Endothelial cell of umbilical vein (primary cell): ENCODE measurements at regions not wholly inside any gene's neighbourhood (a gene's known extent, or its start where the extent isn't known, plus 50 kb on each side); places are given as distances from the start of the nearest gene placed in this dataset.

Source experiments
- BruUV-seq: library from RNA; stranded (reverse); fragments of 400-500 nt; replicated peaks from 2 replicates; lab custom pipeline; 2021; lab: Mats Ljungman, UMichigan
- CTCF ChIA-PET: fragments of 300-600, 350-600 bp; sonication (Branson Sonifier 250); formaldehyde crosslinking; loops from one replicate; lab custom pipeline; 2021; ENCODE audit warnings: antibody characterized with exemption, inconsistent platforms; lab: Charles Lee
- POLR2A ChIA-PET: fragments of 300-600, 350-600 bp; sonication (Branson Sonifier 250); formaldehyde crosslinking; loops from one replicate; lab custom pipeline; 2021; ENCODE audit warnings: antibody characterized with exemption, inconsistent platforms; lab: Charles Lee
- DNase-seq: peaks from one replicate; pipeline ENCODE4 v3.0.0-alpha.2; 2011; ENCODE audit warnings: low read depth, low spot score
- FAIRE-seq: peaks from 2 replicates; lab custom pipeline; 2011; peaks lifted over from hg19 to GRCh38; lab: Jason Lieb, UNC
- H2AFZ ChIP-seq: 2 replicates; pipeline ENCODE4 v1.6.0; 2012; ENCODE audit warnings: low read depth, low read length, control low read depth, inconsistent platforms
- H3K27ac ChIP-seq: 2 replicates; pipeline ENCODE4 v1.5.1; 2011; ENCODE audit warnings: low read depth, mild to moderate bottlenecking, control low read depth, low read length, moderate library complexity; ENCODE audit not compliant: insufficient read depth
- H3K27me3 ChIP-seq, 2 experiments: 2 replicates each; pipeline versions ENCODE4 v1.6.0 to v1.6.1; 2011; ENCODE audit warnings: low read length in 2 of 2, mixed read lengths in 1 of 2; ENCODE audit not compliant: control insufficient read depth in 2 of 2, insufficient read depth in 2 of 2
- H3K36me3 ChIP-seq, 2 experiments: 2 replicates in 1 of 2; 3 replicates in 1 of 2; pipeline ENCODE4 v1.5.1; 2011; ENCODE audit warnings: low read length in 2 of 2, mild to moderate bottlenecking in 1 of 2, moderate library complexity in 1 of 2; ENCODE audit not compliant: control insufficient read depth in 2 of 2, insufficient read depth in 2 of 2; ENCODE audit errors: extremely low read depth in 1 of 2
- H3K4me1 ChIP-seq: 3 replicates; pipeline ENCODE4 v1.5.1; 2011; ENCODE audit warnings: mild to moderate bottlenecking, low read length; ENCODE audit not compliant: control insufficient read depth, insufficient read depth; ENCODE audit errors: extremely low read depth
- H3K4me2 ChIP-seq: 2 replicates; pipeline ENCODE4 v1.6.1; 2011; ENCODE audit warnings: low read length, control low read depth, mixed read lengths; ENCODE audit not compliant: insufficient read depth
- H3K4me3 ChIP-seq, 3 experiments: fragments of 200-600 bp in 1 of 3; sonication (generic), shearing (Covaris generic) in 1 of 3; replicated peaks in 1 of 3; 2 replicates each; pipeline ENCODE4 v1.5.1; 2011 to 2016; ENCODE audit warnings: control low read depth in 3 of 3, low read length in 3 of 3, mild to moderate bottlenecking in 2 of 3, inconsistent platforms in 1 of 3, low read depth in 1 of 3, moderate library complexity in 1 of 3; ENCODE audit not compliant: insufficient read depth in 1 of 3
- H3K79me2 ChIP-seq: 2 replicates; pipeline ENCODE4 v1.6.0; 2012; ENCODE audit warnings: low read length, inconsistent platforms; ENCODE audit not compliant: control insufficient read depth, insufficient read depth
- H3K9ac ChIP-seq: replicated peaks from 2 replicates; pipeline ENCODE3; 2011; ENCODE audit warnings: low read length, control low read depth; ENCODE audit not compliant: insufficient read depth; ENCODE audit errors: extremely low read depth
- H3K9me1 ChIP-seq: replicated peaks from 3 replicates; pipeline ENCODE4 v1.6.0; 2011; ENCODE audit warnings: mild to moderate bottlenecking, low read length; ENCODE audit not compliant: control insufficient read depth, insufficient read depth; ENCODE audit errors: extremely low read depth
- H3K9me3 ChIP-seq: replicated peaks from 2 replicates; pipeline ENCODE4 v1.5.1; 2012; ENCODE audit warnings: low read length, inconsistent platforms; ENCODE audit not compliant: control insufficient read depth, insufficient read depth
- H4K20me1 ChIP-seq: replicated peaks from 2 replicates; pipeline ENCODE3; 2011; ENCODE audit warnings: mild to moderate bottlenecking, low read length; ENCODE audit not compliant: control insufficient read depth, insufficient read depth; ENCODE audit errors: extremely low read depth
- EZH2 ChIP-seq: IDR thresholded peaks from 2 replicates; pipeline ENCODE4 v1.6.1; 2012; ENCODE audit warnings: borderline replicate concordance, low read depth, mild to moderate bottlenecking, moderate library complexity, low read length, inconsistent platforms; ENCODE audit not compliant: severe bottlenecking
- FOS ChIP-seq: IDR thresholded peaks from 2 replicates; pipeline ENCODE4 v1.6.1; 2011; ENCODE audit warnings: mild to moderate bottlenecking, low read length, moderate library complexity, borderline replicate concordance; ENCODE audit not compliant: insufficient read depth
- GATA2 ChIP-seq: IDR thresholded peaks from 2 replicates; pipeline ENCODE4 v1.7.0; 2011; ENCODE audit warnings: low read depth, mild to moderate bottlenecking, moderate library complexity, mixed read lengths, low read length; ENCODE audit not compliant: insufficient read length, insufficient read depth
- JUN ChIP-seq: IDR thresholded peaks from 2 replicates; pipeline ENCODE4 v1.6.1; 2011; ENCODE audit warnings: borderline replicate concordance, low read depth; ENCODE audit not compliant: insufficient read length, insufficient read depth
- MAX ChIP-seq: IDR thresholded peaks from 2 replicates; pipeline ENCODE4 v1.6.1; 2011; ENCODE audit not compliant: insufficient read depth, insufficient read length
- MYC ChIP-seq: IDR thresholded peaks from one replicate; pipeline ENCODE4 v1.6.1; 2011; ENCODE audit warnings: mild to moderate bottlenecking, low read depth, low read length
- POLR2A ChIP-seq: IDR thresholded peaks from 2 replicates; pipeline ENCODE4 v1.6.1; 2012; ENCODE audit warnings: low read depth, mild to moderate bottlenecking, control low read depth, low read length
- POLR2AphosphoS5 ChIP-seq: IDR thresholded peaks from 2 replicates; pipeline ENCODE4 v1.6.1; 2012; ENCODE audit warnings: low read depth, mild to moderate bottlenecking, control low read depth, low read length, moderate library complexity; ENCODE audit not compliant: insufficient read depth
- dilution Hi-C: fragments of 300-500 bp; cut with MboI; formaldehyde crosslinking; loops from one replicate; pipeline ENCODE4 v1.15.0; 2019; ENCODE audit warnings: low sequenced_read_pairs; ENCODE audit not compliant: extremely low pct_ligation_motif_present
- intact Hi-C: fragments of 100-400 bp; cut with micrococcal nuclease; formaldehyde crosslinking; loops from one replicate; pipeline ENCODE4 v1.10.0; 2022
- TF ChIP-seq, protein P1 (sequence below), 2 donors: IDR thresholded peaks; 1 replicate in 1 of 2; 2 replicates in 1 of 2; pipeline ENCODE4 v1.5.1; 2011; ENCODE audit warnings: low read length in 2 of 2, mild to moderate bottlenecking in 2 of 2, moderate library complexity in 2 of 2, control low read depth in 1 of 2, inconsistent platforms in 1 of 2, low read depth in 1 of 2; ENCODE audit not compliant: insufficient read depth in 1 of 2; ENCODE audit errors: extremely low read depth in 1 of 2

GRCh38 chr1:213871179-213871578, 116.6 kb upstream of the PROX1 start:
- BruUV-seq = no TSS peak

More at GRCh38 chr1:213871179-213871578, 116.6 kb upstream of the PROX1 start:
- Histone ChIP-seq H3K9me1 (no peaks in the 10 kb centered on the region), H3K27me3 (no peaks in the 10 kb centered on the region), H3K4me1 (no peaks in the 10 kb centered on the region), H2AFZ (no peak overlapping the region), H3K4me3 (no peak overlapping the region), H3K4me2 (no peak overlapping the region), H3K79me2 (no peaks in the 10 kb centered on the region), H3K9ac (no peak overlapping the region), H3K9me3 (no peaks in the 10 kb centered on the region), H4K20me1 (no peaks in the 10 kb centered on the region), H3K27ac (no peak overlapping the region), H3K36me3 (no peaks in the 10 kb centered on the region)
- TF ChIP-seq MYC (no peak), FOS (no peak), GATA2 (no peak), MAX (no peak), JUN (no peak), EZH2 (no peak), POLR2A (no peak), POLR2AphosphoS5 (no peak)
- TF ChIP-seq, protein P1, sequence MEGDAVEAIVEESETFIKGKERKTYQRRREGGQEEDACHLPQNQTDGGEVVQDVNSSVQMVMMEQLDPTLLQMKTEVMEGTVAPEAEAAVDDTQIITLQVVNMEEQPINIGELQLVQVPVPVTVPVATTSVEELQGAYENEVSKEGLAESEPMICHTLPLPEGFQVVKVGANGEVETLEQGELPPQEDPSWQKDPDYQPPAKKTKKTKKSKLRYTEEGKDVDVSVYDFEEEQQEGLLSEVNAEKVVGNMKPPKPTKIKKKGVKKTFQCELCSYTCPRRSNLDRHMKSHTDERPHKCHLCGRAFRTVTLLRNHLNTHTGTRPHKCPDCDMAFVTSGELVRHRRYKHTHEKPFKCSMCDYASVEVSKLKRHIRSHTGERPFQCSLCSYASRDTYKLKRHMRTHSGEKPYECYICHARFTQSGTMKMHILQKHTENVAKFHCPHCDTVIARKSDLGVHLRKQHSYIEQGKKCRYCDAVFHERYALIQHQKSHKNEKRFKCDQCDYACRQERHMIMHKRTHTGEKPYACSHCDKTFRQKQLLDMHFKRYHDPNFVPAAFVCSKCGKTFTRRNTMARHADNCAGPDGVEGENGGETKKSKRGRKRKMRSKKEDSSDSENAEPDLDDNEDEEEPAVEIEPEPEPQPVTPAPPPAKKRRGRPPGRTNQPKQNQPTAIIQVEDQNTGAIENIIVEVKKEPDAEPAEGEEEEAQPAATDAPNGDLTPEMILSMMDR (IDR thresholded peaks at IDR 0.05; ENCODE audit: extremely low read depth in 1 of 2, insufficient read depth in 1 of 2, low read depth in 1 of 2, low read length in 2 of 2) = no peak
- intact Hi-C loops = no loop called here
- POLR2A ChIA-PET = no interaction called here
- FAIRE-seq = no peak
- dilution Hi-C loops = no loop called here
- CTCF ChIA-PET = no interaction called here
- no peak for DNase-seq
